ENCODE measurements at regions not wholly inside any gene's neighbourhood (a gene's known extent, or its start where the extent isn't known, plus 50 kb on each side); places are given as distances from the start of the nearest gene placed in this dataset.
"Not testable (repeated sequence)": the region's sequence is repeated elsewhere in the genome, so short reads cannot be mapped to it uniquely, and the experiment has no call there.

DNA sequence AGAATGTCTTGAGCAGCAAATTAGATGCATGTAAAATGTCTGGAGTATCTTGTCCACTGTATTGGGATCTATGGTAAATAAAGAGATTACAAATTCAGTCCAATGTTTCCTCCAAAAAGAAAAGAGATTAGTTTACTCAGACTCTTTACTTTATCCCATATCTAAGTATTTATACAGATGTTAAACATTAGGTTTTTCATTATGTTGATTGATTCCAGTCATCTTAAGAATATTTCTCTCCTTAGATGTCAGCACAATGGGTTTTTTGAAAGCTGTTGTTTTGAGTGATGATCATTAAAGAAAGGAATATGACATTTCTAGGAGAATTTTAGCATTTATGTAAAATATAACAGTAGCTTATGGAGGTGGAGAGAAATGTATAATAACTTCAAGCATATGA lies 938.9 kb downstream of the C4orf33 start:
- Histone ChIP-seq H3K79me2 (ENCODE audit: low read length) (no peaks in the 10 kb centered on the region), H3K9ac (ENCODE audit: low read length) (no peak overlapping the region), H3K4me2 (ENCODE audit: low read length) (no peak overlapping the region), H3K36me3 (replicated peaks; ENCODE audit: low read depth, low read length) (no peaks in the 10 kb centered on the region), H3K9me3 (ENCODE audit: insufficient read depth, low read length) (no peaks in the 10 kb centered on the region), H2AFZ (ENCODE audit: low read depth, low read length) (no peak overlapping the region), H3K4me3 (ENCODE audit: low read length) (no peak overlapping the region), H3K27me3 (ENCODE audit: low read depth, low read length) (no peaks in the 10 kb centered on the region), H3K4me1 (ENCODE audit: low read length) (peaks cover 8% of the 10 kb centered on the region), H3K27ac (ENCODE audit: low read length) (no peak overlapping the region), H4K20me1 (ENCODE audit: insufficient read depth, low read length) (no peaks in the 10 kb centered on the region)
- TF ChIP-seq CTCF (IDR thresholded peaks at IDR 0.05; ENCODE audit: low read depth, low read length) = no peak
- no peak for TF ChIP-seq EZH2phosphoT487 (IDR thresholded peaks at IDR 0.05; ENCODE audit: low read depth)

GRCh38 chr4:130035391-130035790 lies 939.4 kb downstream of the C4orf33 start:
- Histone ChIP-seq H3K4me2 (ENCODE audit: low read length) (no peak overlapping the region), H3K79me2 (ENCODE audit: low read length) (no peaks in the 10 kb centered on the region), H4K20me1 (ENCODE audit: insufficient read depth, low read length) (no peaks in the 10 kb centered on the region), H3K9me3 (ENCODE audit: insufficient read depth, low read length) (no peaks in the 10 kb centered on the region), H3K27ac (ENCODE audit: low read length) (no peak overlapping the region), H3K4me3 (ENCODE audit: low read length) (no peak overlapping the region), H3K27me3 (ENCODE audit: low read depth, low read length) (no peaks in the 10 kb centered on the region), H3K4me1 (ENCODE audit: low read length) (peaks cover 6% of the 10 kb centered on the region), H3K36me3 (replicated peaks; ENCODE audit: low read depth, low read length) (no peaks in the 10 kb centered on the region), H2AFZ (ENCODE audit: low read depth, low read length) (no peak overlapping the region), H3K9ac (ENCODE audit: low read length) (no peak overlapping the region)
- no peak for TF ChIP-seq EZH2phosphoT487 (IDR thresholded peaks at IDR 0.05; ENCODE audit: low read depth)
- no peak for TF ChIP-seq CTCF (IDR thresholded peaks at IDR 0.05; ENCODE audit: low read depth, low read length)

DNA sequence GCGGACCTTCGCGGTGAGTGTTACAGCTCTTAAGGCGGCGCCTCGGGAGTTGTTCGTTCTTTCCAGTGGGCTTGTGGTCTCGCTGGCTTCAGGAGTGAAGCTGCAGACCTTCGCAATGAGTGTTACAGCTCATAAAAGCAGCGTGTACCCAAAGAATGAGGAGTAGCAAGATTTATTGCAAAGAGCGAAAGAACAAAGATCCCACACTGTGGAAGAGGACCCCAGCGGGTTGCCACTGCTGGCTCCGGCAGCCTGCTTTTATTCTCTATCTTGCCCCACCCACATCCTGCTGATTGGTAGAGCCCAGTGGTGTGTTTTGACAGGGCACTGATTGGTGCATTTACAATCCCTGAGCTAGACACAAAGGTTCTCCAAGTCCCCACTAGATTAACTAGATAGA lies 941.9 kb downstream of the C4orf33 start:
- not testable (repeated sequence) for H3K9ac ChIP-seq (ENCODE audit: low read length); H3K36me3 ChIP-seq (replicated peaks; ENCODE audit: low read depth, low read length); H3K4me3 ChIP-seq (ENCODE audit: low read length)

GRCh38 chr4:130038540-130038939 lies 942.6 kb downstream of the C4orf33 start:
- not testable (repeated sequence) for H4K20me1 ChIP-seq (ENCODE audit: insufficient read depth, low read length); H3K79me2 ChIP-seq (ENCODE audit: low read length); H3K36me3 ChIP-seq (replicated peaks; ENCODE audit: low read depth, low read length); H3K27me3 ChIP-seq (ENCODE audit: low read depth, low read length); H3K4me3 ChIP-seq (ENCODE audit: low read length); H3K9me3 ChIP-seq (ENCODE audit: insufficient read depth, low read length); H3K9ac ChIP-seq (ENCODE audit: low read length); H2AFZ ChIP-seq (ENCODE audit: low read depth, low read length); H3K4me2 ChIP-seq (ENCODE audit: low read length); H3K27ac ChIP-seq (ENCODE audit: low read length); H3K4me1 ChIP-seq (ENCODE audit: low read length)

More for the DNA sequence above, 941.9 kb downstream of the C4orf33 start:
- H3K27me3 ChIP-seq (ENCODE audit: low read depth, low read length); H4K20me1 ChIP-seq (ENCODE audit: insufficient read depth, low read length); H3K27ac ChIP-seq (ENCODE audit: low read length); H3K79me2 ChIP-seq (ENCODE audit: low read length); H2AFZ ChIP-seq (ENCODE audit: low read depth, low read length); H3K4me1 ChIP-seq (ENCODE audit: low read length); H3K9me3 ChIP-seq (ENCODE audit: insufficient read depth, low read length); H3K4me2 ChIP-seq (ENCODE audit: low read length): not testable (repeated sequence)

GRCh38 chr4:130043732-130044160 lies 947.8 kb downstream of the C4orf33 start:
- H3K27me3 ChIP-seq (ENCODE audit: low read depth, low read length) = no peaks in the 10 kb centered on the region
- H3K27ac ChIP-seq (ENCODE audit: low read length) = no peak overlapping the region
- H3K9me3 ChIP-seq (ENCODE audit: insufficient read depth, low read length) = no peaks in the 10 kb centered on the region
- H3K9ac ChIP-seq (ENCODE audit: low read length) = no peak overlapping the region
- no peaks in the 10 kb centered on the region for H3K79me2 ChIP-seq (ENCODE audit: low read length)
- peaks cover 18% of the 10 kb centered on the region for H3K4me1 ChIP-seq (ENCODE audit: low read length)
- peak overlapping the region; percentile 43 for H3K4me2 ChIP-seq (ENCODE audit: low read length)
- H3K36me3 ChIP-seq (replicated peaks; ENCODE audit: low read depth, low read length) = no peaks in the 10 kb centered on the region
- H2AFZ ChIP-seq (ENCODE audit: low read depth, low read length) = no peak overlapping the region
- TF ChIP-seq EZH2phosphoT487 (IDR thresholded peaks at IDR 0.05; ENCODE audit: low read depth) (no peak), CTCF (IDR thresholded peaks at IDR 0.05; ENCODE audit: low read depth, low read length) (no peak)
- no peaks in the 10 kb centered on the region for H4K20me1 ChIP-seq (ENCODE audit: insufficient read depth, low read length)
- no peak overlapping the region for H3K4me3 ChIP-seq (ENCODE audit: low read length)

Data from OCI-LY3 (cell line).